Endothelial cell of umbilical vein (primary cell): ENCODE measurements at regions not wholly inside any gene's neighbourhood (a gene's known extent, or its start where the extent isn't known, plus 50 kb on each side); places are given as distances from the start of the nearest gene placed in this dataset.

Source experiments
- BruUV-seq: library from RNA; stranded (reverse); fragments of 400-500 nt; replicated peaks from 2 replicates; lab custom pipeline; 2021; lab: Mats Ljungman, UMichigan
- CTCF ChIA-PET: fragments of 300-600, 350-600 bp; sonication (Branson Sonifier 250); formaldehyde crosslinking; loops from one replicate; lab custom pipeline; 2021; ENCODE audit warnings: antibody characterized with exemption, inconsistent platforms; lab: Charles Lee
- POLR2A ChIA-PET: fragments of 300-600, 350-600 bp; sonication (Branson Sonifier 250); formaldehyde crosslinking; loops from one replicate; lab custom pipeline; 2021; ENCODE audit warnings: antibody characterized with exemption, inconsistent platforms; lab: Charles Lee
- DNase-seq: peaks from one replicate; pipeline ENCODE4 v3.0.0-alpha.2; 2011; ENCODE audit warnings: low read depth, low spot score
- FAIRE-seq: peaks from 2 replicates; lab custom pipeline; 2011; peaks lifted over from hg19 to GRCh38; lab: Jason Lieb, UNC
- H2AFZ ChIP-seq: 2 replicates; pipeline ENCODE4 v1.6.0; 2012; ENCODE audit warnings: low read depth, low read length, control low read depth, inconsistent platforms
- H3K27ac ChIP-seq: 2 replicates; pipeline ENCODE4 v1.5.1; 2011; ENCODE audit warnings: low read depth, mild to moderate bottlenecking, control low read depth, low read length, moderate library complexity; ENCODE audit not compliant: insufficient read depth
- H3K27me3 ChIP-seq, 2 experiments: 2 replicates each; pipeline versions ENCODE4 v1.6.0 to v1.6.1; 2011; ENCODE audit warnings: low read length in 2 of 2, mixed read lengths in 1 of 2; ENCODE audit not compliant: control insufficient read depth in 2 of 2, insufficient read depth in 2 of 2
- H3K36me3 ChIP-seq, 2 experiments: 2 replicates in 1 of 2; 3 replicates in 1 of 2; pipeline ENCODE4 v1.5.1; 2011; ENCODE audit warnings: low read length in 2 of 2, mild to moderate bottlenecking in 1 of 2, moderate library complexity in 1 of 2; ENCODE audit not compliant: control insufficient read depth in 2 of 2, insufficient read depth in 2 of 2; ENCODE audit errors: extremely low read depth in 1 of 2
- H3K4me1 ChIP-seq: 3 replicates; pipeline ENCODE4 v1.5.1; 2011; ENCODE audit warnings: mild to moderate bottlenecking, low read length; ENCODE audit not compliant: control insufficient read depth, insufficient read depth; ENCODE audit errors: extremely low read depth
- H3K4me2 ChIP-seq: 2 replicates; pipeline ENCODE4 v1.6.1; 2011; ENCODE audit warnings: low read length, control low read depth, mixed read lengths; ENCODE audit not compliant: insufficient read depth
- H3K4me3 ChIP-seq, 3 experiments: fragments of 200-600 bp in 1 of 3; sonication (generic), shearing (Covaris generic) in 1 of 3; replicated peaks in 1 of 3; 2 replicates each; pipeline ENCODE4 v1.5.1; 2011 to 2016; ENCODE audit warnings: control low read depth in 3 of 3, low read length in 3 of 3, mild to moderate bottlenecking in 2 of 3, inconsistent platforms in 1 of 3, low read depth in 1 of 3, moderate library complexity in 1 of 3; ENCODE audit not compliant: insufficient read depth in 1 of 3
- H3K79me2 ChIP-seq: 2 replicates; pipeline ENCODE4 v1.6.0; 2012; ENCODE audit warnings: low read length, inconsistent platforms; ENCODE audit not compliant: control insufficient read depth, insufficient read depth
- H3K9ac ChIP-seq: replicated peaks from 2 replicates; pipeline ENCODE3; 2011; ENCODE audit warnings: low read length, control low read depth; ENCODE audit not compliant: insufficient read depth; ENCODE audit errors: extremely low read depth
- H3K9me1 ChIP-seq: replicated peaks from 3 replicates; pipeline ENCODE4 v1.6.0; 2011; ENCODE audit warnings: mild to moderate bottlenecking, low read length; ENCODE audit not compliant: control insufficient read depth, insufficient read depth; ENCODE audit errors: extremely low read depth
- H3K9me3 ChIP-seq: replicated peaks from 2 replicates; pipeline ENCODE4 v1.5.1; 2012; ENCODE audit warnings: low read length, inconsistent platforms; ENCODE audit not compliant: control insufficient read depth, insufficient read depth
- H4K20me1 ChIP-seq: replicated peaks from 2 replicates; pipeline ENCODE3; 2011; ENCODE audit warnings: mild to moderate bottlenecking, low read length; ENCODE audit not compliant: control insufficient read depth, insufficient read depth; ENCODE audit errors: extremely low read depth
- CTCF ChIP-seq, 2 donors: IDR thresholded peaks; 1 replicate in 1 of 2; 2 replicates in 1 of 2; pipeline ENCODE4 v1.5.1; 2011; ENCODE audit warnings: low read length in 2 of 2, mild to moderate bottlenecking in 2 of 2, moderate library complexity in 2 of 2, control low read depth in 1 of 2, inconsistent platforms in 1 of 2, low read depth in 1 of 2; ENCODE audit not compliant: insufficient read depth in 1 of 2; ENCODE audit errors: extremely low read depth in 1 of 2
- EZH2 ChIP-seq: IDR thresholded peaks from 2 replicates; pipeline ENCODE4 v1.6.1; 2012; ENCODE audit warnings: borderline replicate concordance, low read depth, mild to moderate bottlenecking, moderate library complexity, low read length, inconsistent platforms; ENCODE audit not compliant: severe bottlenecking
- FOS ChIP-seq: IDR thresholded peaks from 2 replicates; pipeline ENCODE4 v1.6.1; 2011; ENCODE audit warnings: mild to moderate bottlenecking, low read length, moderate library complexity, borderline replicate concordance; ENCODE audit not compliant: insufficient read depth
- GATA2 ChIP-seq: IDR thresholded peaks from 2 replicates; pipeline ENCODE4 v1.7.0; 2011; ENCODE audit warnings: low read depth, mild to moderate bottlenecking, moderate library complexity, mixed read lengths, low read length; ENCODE audit not compliant: insufficient read length, insufficient read depth
- JUN ChIP-seq: IDR thresholded peaks from 2 replicates; pipeline ENCODE4 v1.6.1; 2011; ENCODE audit warnings: borderline replicate concordance, low read depth; ENCODE audit not compliant: insufficient read length, insufficient read depth
- MAX ChIP-seq: IDR thresholded peaks from 2 replicates; pipeline ENCODE4 v1.6.1; 2011; ENCODE audit not compliant: insufficient read depth, insufficient read length
- MYC ChIP-seq: IDR thresholded peaks from one replicate; pipeline ENCODE4 v1.6.1; 2011; ENCODE audit warnings: mild to moderate bottlenecking, low read depth, low read length
- POLR2A ChIP-seq: IDR thresholded peaks from 2 replicates; pipeline ENCODE4 v1.6.1; 2012; ENCODE audit warnings: low read depth, mild to moderate bottlenecking, control low read depth, low read length
- POLR2AphosphoS5 ChIP-seq: IDR thresholded peaks from 2 replicates; pipeline ENCODE4 v1.6.1; 2012; ENCODE audit warnings: low read depth, mild to moderate bottlenecking, control low read depth, low read length, moderate library complexity; ENCODE audit not compliant: insufficient read depth
- dilution Hi-C: fragments of 300-500 bp; cut with MboI; formaldehyde crosslinking; loops from one replicate; pipeline ENCODE4 v1.15.0; 2019; ENCODE audit warnings: low sequenced_read_pairs; ENCODE audit not compliant: extremely low pct_ligation_motif_present
- intact Hi-C: fragments of 100-400 bp; cut with micrococcal nuclease; formaldehyde crosslinking; loops from one replicate; pipeline ENCODE4 v1.10.0; 2022

GRCh38 chr18:52278191-52278590 lies 61.8 kb upstream of the DCC start:
- no peaks in the 10 kb centered on the region for H4K20me1 ChIP-seq
- intact Hi-C loops (no loop called here), dilution Hi-C loops (no loop called here)
- no peak for FAIRE-seq
- no peak for DNase-seq
- H3K36me3 ChIP-seq = no peaks in the 10 kb centered on the region
- no peak overlapping the region for H3K27ac ChIP-seq
- H3K9me3 ChIP-seq = peaks cover 4% of the 10 kb centered on the region
- no peak overlapping the region for H3K4me2 ChIP-seq
- H3K4me3 ChIP-seq = no peak overlapping the region
- no peaks in the 10 kb centered on the region for H3K79me2 ChIP-seq
- TF ChIP-seq EZH2 (no peak), GATA2 (no peak), POLR2AphosphoS5 (no peak)
- no peaks in the 10 kb centered on the region for H3K4me1 ChIP-seq
- BruUV-seq = no TSS peak
- no peak overlapping the region for H2AFZ ChIP-seq
- no peak overlapping the region for H3K9ac ChIP-seq
- H3K9me1 ChIP-seq = no peaks in the 10 kb centered on the region
- ChIA-PET CTCF (no interaction called here), POLR2A (no interaction called here)
- no peaks in the 10 kb centered on the region for H3K27me3 ChIP-seq

GRCh38 chr18:52280702-52281101 lies 59.3 kb upstream of the DCC start:
- Histone ChIP-seq H3K9ac (no peak overlapping the region), H4K20me1 (no peaks in the 10 kb centered on the region), H3K9me3 (peaks cover 2% of the 10 kb centered on the region), H3K27ac (no peak overlapping the region), H3K36me3 (no peaks in the 10 kb centered on the region), H3K4me3 (no peak overlapping the region), H3K79me2 (no peaks in the 10 kb centered on the region), H3K4me1 (no peaks in the 10 kb centered on the region), H3K9me1 (no peaks in the 10 kb centered on the region), H3K27me3 (no peaks in the 10 kb centered on the region), H3K4me2 (no peak overlapping the region), H2AFZ (no peak overlapping the region)
- ChIA-PET CTCF (no interaction called here), POLR2A (no interaction called here)
- BruUV-seq = no TSS peak
- TF ChIP-seq JUN (no peak), EZH2 (no peak), FOS (no peak), CTCF (IDR thresholded peaks at IDR 0.05; ENCODE audit: extremely low read depth in 1 of 2, insufficient read depth in 1 of 2, low read depth in 1 of 2, low read length in 2 of 2) (no peak), MYC (no peak), MAX (no peak), POLR2AphosphoS5 (no peak), POLR2A (no peak), GATA2 (no peak)
- dilution Hi-C loops (no loop called here), intact Hi-C loops (loop anchor here (10.0 kb wide), 1 partner anchor 994 kb away; no protein-coding TSS in a partner anchor)
- no peak for DNase-seq
- no peak for FAIRE-seq
